ENCODE measurements at regions not wholly inside any gene's neighbourhood (a gene's known extent, or its start where the extent isn't known, plus 50 kb on each side); places are given as distances from the start of the nearest gene placed in this dataset.

GRCh38 chr6:43944908-43945767 lies 175.1 kb downstream of the VEGFA start (continued):
- TF ChIP-seq THRAP3 (IDR thresholded peaks at IDR 0.05; ENCODE audit: borderline replicate concordance) (no peak), VEZF1 (CRISPR knock-in tag; IDR thresholded peaks at IDR 0.05) (peak; percentile 64), ZNF75A (CRISPR knock-in tag; IDR thresholded peaks at IDR 0.05) (no peak), U2AF2 (optimal IDR thresholded peaks at IDR 0.05; ENCODE audit: low read depth, low read length) (no peak), CEBPB (tag; IDR thresholded peaks at IDR 0.05) (no peak), HDAC6 (IDR thresholded peaks at IDR 0.05; ENCODE audit: low read depth, low read length) (no peak), ZBTB12 (CRISPR knock-in tag; IDR thresholded peaks at IDR 0.05) (no peak), NKRF (IDR thresholded peaks at IDR 0.05; ENCODE audit: borderline replicate concordance) (no peak), CCAR2 (IDR thresholded peaks at IDR 0.05; ENCODE audit: low read depth, low read length) (no peak), BRF1 (IDR thresholded peaks at IDR 0.05; ENCODE audit: borderline replicate concordance, extremely low read depth, insufficient read length) (no peak), PREB (CRISPR knock-in tag; IDR thresholded peaks at IDR 0.05) (no peak), CTCF (IDR thresholded peaks at IDR 0.05 in 2 of 3, conservative IDR thresholded peaks at IDR 0.05 in 1 of 3; ENCODE audit: insufficient read depth in 2 of 3, low read depth in 1 of 3, low read length in 3 of 3) (0 out of 6 replicates have a peak, but pooled peaks of 1 of the 3 experiments have one; percentile 5), MCM7 (IDR thresholded peaks at IDR 0.05) (no peak), SMAD1 (IDR thresholded peaks at IDR 0.05; ENCODE audit: low read depth, low read length, partially characterized antibody) (no peak), ZNF518B (CRISPR knock-in tag; IDR thresholded peaks at IDR 0.05) (no peak)

Measured in K562 (cell line).